SHP77 treated with DMSO at 0.1 percent for 48 hours (cell line): ENCODE measurements at regions not wholly inside any gene's neighbourhood (a gene's known extent, or its start where the extent isn't known, plus 50 kb on each side); places are given as distances from the start of the nearest gene placed in this dataset.
"Not testable (repeated sequence)": the region's sequence is repeated elsewhere in the genome, so short reads cannot be mapped to it uniquely, and the experiment has no call there.

Experiments used
- DNase-seq: peaks from one replicate; lab custom pipeline; 2025; lab: John Stamatoyannopoulos, UW

- no peak for DNase-seq
Observed at GRCh38 chr13:82597747-82598146, 1284.5 kb downstream of the SLITRK1 start.

DNA sequence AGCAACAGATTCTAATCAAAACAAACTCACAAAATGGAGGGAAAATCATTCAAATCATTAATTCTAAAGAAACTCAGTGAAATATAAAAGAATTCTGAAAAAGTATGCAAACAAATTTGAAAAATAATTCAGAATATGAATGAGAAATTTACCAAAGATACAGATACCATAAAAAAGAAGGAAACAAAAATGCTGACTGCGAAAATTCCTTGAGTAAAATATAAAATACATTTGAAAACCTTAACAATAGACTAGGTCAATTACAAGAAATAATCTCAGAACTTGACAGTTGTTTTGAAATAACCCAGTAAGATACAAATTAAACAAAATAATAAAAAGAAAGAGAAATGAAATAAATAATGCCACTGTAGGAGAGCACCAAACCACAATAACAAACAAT, 1289.0 kb downstream of the SLITRK1 start:
- DNase-seq, result no peak

DNA sequence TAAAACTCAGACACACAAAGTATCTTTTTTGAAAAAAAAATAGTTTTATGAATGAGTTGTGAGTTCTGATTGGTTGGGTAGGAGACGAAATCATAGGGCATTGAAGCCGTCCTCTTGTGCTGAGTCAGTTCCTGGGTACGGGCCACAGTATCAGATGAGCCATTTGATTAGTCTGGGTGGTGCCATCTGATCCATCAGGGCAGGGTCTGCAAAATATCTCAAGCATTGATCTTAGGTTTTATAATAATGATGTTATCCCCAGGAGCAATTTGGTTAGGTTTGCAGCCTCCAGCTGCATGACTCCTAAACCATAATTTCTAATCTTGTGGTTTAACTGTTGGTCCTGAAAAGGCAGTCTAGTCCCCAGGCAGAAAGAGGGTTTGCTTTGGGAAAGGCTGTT, 1310.6 kb downstream of the SLITRK1 start:
- no peak for DNase-seq

- DNase-seq, result no peak
Observed at GRCh38 chr13:82569581-82569980, 1312.7 kb downstream of the SLITRK1 start.

DNA sequence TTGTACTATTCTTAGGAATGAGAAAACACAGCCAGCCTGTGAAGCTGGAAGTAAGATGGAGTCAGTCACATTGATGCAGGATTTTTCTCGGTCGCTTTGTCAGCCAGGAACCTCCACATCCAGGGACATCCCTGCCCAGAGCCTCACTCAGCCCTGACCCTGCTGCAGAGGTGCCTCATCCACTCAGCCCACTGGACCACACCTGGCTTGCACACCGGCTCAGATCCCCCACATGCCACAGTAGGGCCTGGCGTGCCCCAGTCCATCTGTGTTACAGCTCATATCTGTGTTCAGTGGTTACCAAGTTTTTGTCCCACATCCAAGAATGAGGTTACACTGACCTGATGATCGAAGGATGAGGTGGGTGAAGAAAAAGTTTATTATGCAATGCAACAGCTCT, 1315.4 kb downstream of the SLITRK1 start:
- DNase-seq, result no peak

GRCh38 chr13:82565201-82565600, 1317.1 kb downstream of the SLITRK1 start:
- no peak for DNase-seq

GRCh38 chr13:82560889-82561288, 1321.4 kb downstream of the SLITRK1 start:
- DNase-seq, result no peak

DNA sequence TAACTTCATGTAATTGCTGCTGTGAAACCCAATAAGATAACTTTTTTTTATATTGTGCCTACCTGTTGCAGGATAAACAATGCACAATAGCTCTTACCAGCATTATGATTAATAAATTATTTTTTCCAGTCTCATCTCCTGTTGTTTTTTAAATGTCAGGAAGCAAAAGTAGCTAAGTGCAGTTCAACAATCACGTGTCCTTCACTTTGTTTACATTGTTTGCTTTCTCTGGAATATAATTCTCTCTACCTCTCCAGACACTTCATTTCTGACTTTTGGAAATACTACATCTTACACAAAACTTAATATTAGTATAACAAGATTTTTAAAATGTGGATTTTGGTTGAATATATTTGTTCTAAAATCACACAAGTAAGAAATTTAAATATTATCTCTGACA, 1359.4 kb downstream of the SLITRK1 start:
- no peak for DNase-seq

- no peak for DNase-seq
Observed at GRCh38 chr13:82506805-82507414, 1375.4 kb downstream of the SLITRK1 start.

- no peak for DNase-seq
Observed at GRCh38 chr13:82501834-82502233, 1380.4 kb downstream of the SLITRK1 start.

DNA sequence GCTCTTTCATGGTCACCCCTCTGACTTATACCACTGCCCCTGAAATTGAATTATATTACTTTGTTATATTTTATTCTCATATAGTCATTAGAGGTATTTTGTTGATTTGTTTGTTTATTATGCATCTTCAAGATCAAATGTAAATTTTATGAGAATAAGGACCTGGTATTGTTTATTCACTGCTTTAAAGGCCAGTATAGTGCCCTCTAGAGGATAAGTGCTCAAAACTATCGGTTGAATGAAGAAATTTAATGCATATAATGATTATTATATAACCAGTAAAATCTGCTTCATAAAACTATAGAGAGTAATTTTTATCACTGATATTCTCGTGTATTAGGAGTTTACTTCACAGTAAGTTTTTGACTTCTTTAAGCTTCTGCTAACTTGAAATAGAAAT, 1401.9 kb downstream of the SLITRK1 start:
- no peak for DNase-seq

DNA sequence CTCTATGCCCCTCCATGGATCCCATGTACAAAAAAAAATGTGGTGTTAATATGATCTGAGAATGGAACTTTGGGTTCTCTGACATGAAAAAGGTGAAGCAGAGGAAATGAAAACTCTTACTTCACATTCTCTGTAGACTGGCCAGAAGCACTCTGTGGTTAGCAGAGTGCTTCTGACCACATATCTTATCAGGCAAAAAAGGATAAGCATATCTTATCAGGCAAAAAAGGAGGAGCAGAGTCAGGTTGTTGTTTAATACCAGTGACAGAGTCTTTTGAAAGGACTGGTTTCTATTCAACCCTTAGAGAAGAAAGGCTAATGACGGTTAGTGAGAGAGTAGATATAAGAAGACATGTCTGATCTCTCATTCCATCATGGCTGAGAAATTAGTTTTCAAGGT, 1404.8 kb downstream of the SLITRK1 start:
- DNase-seq, result no peak

DNA sequence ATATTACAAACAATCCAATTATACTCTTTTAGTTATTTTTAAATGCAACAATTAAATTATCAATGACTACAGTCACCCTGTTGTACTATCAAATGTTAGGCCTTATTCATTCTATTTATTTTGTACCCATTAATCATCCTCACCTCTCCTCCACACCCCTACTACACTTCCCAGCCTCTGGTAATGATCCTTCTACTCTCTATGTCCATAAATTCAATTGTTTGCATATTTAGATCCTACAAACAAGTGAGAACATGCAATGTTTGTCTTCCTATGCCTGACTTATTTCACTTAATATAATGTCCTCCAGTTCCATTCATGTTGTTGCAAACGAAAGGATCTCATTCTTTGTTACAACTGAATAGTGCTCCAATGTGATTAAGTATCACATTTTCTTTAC, 1414.6 kb downstream of the SLITRK1 start:
- no peak for DNase-seq

GRCh38 chr13:82459575-82459974, 1422.7 kb downstream of the SLITRK1 start:
- not testable (repeated sequence) for DNase-seq

GRCh38 chr13:82458169-82458568, 1424.1 kb downstream of the SLITRK1 start:
- DNase-seq, result no peak

DNA sequence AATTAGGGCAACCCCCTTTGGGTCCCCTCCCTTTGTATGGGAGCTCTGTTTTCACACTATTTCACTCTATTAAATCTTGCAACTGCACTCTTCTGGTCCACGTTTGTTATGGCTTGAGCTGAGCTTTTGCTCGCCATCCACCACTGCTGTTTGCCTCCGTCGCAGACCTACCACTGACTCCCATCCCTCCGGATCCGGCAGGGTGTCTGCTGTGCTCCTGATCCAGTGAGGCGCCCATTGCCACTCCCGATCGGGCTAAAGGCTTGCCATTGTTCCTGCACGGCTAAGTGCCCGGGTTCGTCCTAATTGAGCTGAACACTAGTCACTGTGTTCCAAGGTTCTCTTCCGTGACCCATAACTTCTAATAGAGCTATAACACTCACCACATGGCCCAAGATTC, 1424.7 kb downstream of the SLITRK1 start:
- DNase-seq, result not testable (repeated sequence)

- no peak for DNase-seq
Observed at GRCh38 chr13:82447416-82448077, 1434.7 kb downstream of the SLITRK1 start.

DNA sequence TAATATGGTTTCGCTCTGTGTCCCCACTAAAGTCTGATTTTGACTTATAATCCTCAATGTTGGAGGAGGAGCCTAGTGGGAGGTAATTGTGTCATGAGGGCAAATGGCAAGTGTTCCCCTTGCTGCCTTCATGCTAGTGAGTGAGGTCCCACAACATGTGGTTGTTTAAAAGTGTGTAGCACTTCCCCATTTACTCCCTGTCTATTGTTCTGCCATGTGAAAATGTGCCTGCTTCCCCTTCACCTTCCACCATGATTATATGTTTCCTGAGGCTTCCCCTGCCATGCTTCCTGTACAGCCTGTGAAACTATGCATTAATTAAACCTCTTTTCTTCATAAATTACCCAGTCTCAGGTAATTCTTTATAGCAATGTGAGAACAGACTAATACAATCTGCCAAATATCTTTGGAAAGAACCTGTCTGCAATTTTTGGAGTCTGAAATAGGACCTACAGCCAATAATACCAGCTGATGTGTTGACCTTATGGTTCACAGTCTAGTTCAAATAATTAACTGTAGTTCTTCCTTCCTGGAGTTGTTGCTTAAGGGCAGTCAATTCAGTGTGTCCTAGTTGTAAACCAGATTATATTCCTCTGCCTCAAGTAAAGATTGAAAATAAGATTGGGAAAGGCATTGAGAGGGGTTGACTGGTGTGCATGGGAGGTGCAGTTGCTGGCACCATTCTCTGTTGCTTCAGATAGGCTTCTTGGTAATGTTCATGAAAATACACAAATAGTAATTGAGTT, 1442.9 kb downstream of the SLITRK1 start:
- DNase-seq, result no peak

- no peak for DNase-seq
Observed at GRCh38 chr13:82438320-82438719, 1444.0 kb downstream of the SLITRK1 start.

DNA sequence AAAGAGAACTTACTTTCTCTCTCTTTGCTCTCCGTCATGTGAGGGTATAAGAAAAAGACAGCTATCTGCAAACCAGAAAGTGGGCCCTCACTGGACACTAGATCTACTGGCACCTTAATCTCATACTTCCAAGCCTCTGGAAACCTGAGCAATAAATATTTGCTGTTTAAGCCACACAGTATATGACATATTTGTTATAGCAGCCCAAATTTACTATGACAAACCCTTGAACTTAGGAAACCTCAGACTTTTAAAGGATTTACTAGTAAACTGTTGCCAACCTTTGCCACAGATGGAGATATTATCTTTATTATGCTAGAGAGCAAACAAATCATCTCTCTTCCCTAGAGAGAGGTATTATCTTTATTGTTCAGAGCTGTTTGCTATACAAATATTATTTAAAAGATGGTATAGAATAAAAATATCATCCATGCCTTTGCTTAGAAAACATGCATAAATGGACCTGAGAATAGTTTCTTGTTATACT, 1446.1 kb downstream of the SLITRK1 start:
- no peak for DNase-seq

- DNase-seq, result no peak
Observed at GRCh38 chr13:82432949-82433348, 1449.3 kb downstream of the SLITRK1 start.

DNA sequence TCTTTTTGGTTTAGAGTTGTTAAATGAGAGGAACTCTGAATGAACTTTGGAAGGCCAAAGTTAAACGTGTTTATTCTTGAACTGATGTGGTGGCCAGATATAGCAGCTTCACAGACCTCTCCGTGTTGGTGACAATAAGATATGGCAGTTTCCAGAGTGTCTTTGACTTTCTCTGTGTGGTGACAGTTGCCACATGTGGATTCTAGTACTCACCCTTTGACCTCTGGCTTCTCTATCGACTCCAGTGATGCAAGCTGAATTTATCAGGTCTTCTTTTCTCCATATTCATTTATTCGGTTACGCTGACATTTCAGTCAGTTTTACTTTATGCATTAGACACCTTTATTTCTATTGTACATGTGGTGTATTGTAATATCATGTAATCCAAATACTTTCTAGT, 1469.5 kb downstream of the SLITRK1 start:
- DNase-seq, result no peak

- no peak for DNase-seq
Observed at GRCh38 chr13:82407321-82407720, 1475.0 kb downstream of the SLITRK1 start.
